HepG2 (cell line): ENCODE measurements at regions not wholly inside any gene's neighbourhood (a gene's known extent, or its start where the extent isn't known, plus 50 kb on each side); places are given as distances from the start of the nearest gene placed in this dataset.

Source experiments
- ATAC-seq: fragments of 200-7000 bp; cut with Tn5 transposase; 3 replicates; pipeline ENCODE4 v1.9.1; 2020; ENCODE audit warnings: mild to moderate bottlenecking, moderate library complexity
- BruUV-seq: library from RNA; stranded (reverse); fragments of 400-500 nt; replicated peaks from 2 replicates; lab custom pipeline; 2021; lab: Mats Ljungman, UMichigan
- CTCF ChIA-PET: fragments of 300-600 bp; formaldehyde crosslinking; extraction: SDS; loops from one replicate; lab custom pipeline; 2021; ENCODE audit warnings: low total read pairs, inconsistent platforms, low intra/inter-chr PET ratio; lab: Yijun Ruan, JAX
- POLR2A ChIA-PET: fragments of 350-600 bp; sonication (Branson Sonifier 250); formaldehyde crosslinking; loops from one replicate; lab custom pipeline; 2020; ENCODE audit warnings: antibody characterized with exemption, inconsistent platforms; lab: Yijun Ruan, JAX
- DNase-seq: peaks from one replicate; pipeline ENCODE4 v3.0.0-alpha.2; 2015; ENCODE audit warnings: low spot score
- FAIRE-seq: peaks from 3 replicates; lab custom pipeline; 2011; peaks lifted over from hg19 to GRCh38; lab: Jason Lieb, UNC
- H2AFZ ChIP-seq: one replicate; pipeline ENCODE4 v1.6.1; 2011; ENCODE audit warnings: low read length, inconsistent platforms
- H3K27ac ChIP-seq: fragments of 300-600 bp; 3 replicates; pipeline ENCODE4 v1.8.0; 2011; ENCODE audit warnings: mixed run types, mild to moderate bottlenecking, mixed read lengths, low read length, inconsistent platforms; ENCODE audit not compliant: insufficient read depth; ENCODE audit errors: extremely low read length
- H3K27me3 ChIP-seq, 2 experiments: fragments of 200-600 bp in 1 of 2; 2 replicates in 1 of 2; 3 replicates in 1 of 2; pipeline versions ENCODE4 v1.6.0 to v1.8.0; 2011; ENCODE audit warnings: low read length in 2 of 2, mild to moderate bottlenecking in 2 of 2, moderate library complexity in 2 of 2, inconsistent platforms in 1 of 2; ENCODE audit not compliant: insufficient read depth in 2 of 2, control insufficient read depth in 1 of 2
- H3K36me3 ChIP-seq, 2 experiments: fragments of 200-600 bp in 1 of 2; replicated peaks in 1 of 2; 2 replicates in 1 of 2; 3 replicates in 1 of 2; pipeline versions ENCODE4 v1.5.1 to v1.8.0; 2011; ENCODE audit warnings: low read length in 2 of 2, inconsistent platforms in 1 of 2; ENCODE audit not compliant: insufficient read depth in 2 of 2, control insufficient read depth in 1 of 2
- H3K4me1 ChIP-seq: 2 replicates; pipeline ENCODE4 v1.5.1; 2012; ENCODE audit warnings: low read length, inconsistent platforms; ENCODE audit not compliant: insufficient read depth
- H3K4me2 ChIP-seq: 2 replicates; pipeline ENCODE4 v1.6.0; 2011; ENCODE audit warnings: low read depth, low read length, inconsistent platforms
- H3K4me3 ChIP-seq, 3 experiments: fragments of 200-600 bp in 1 of 3; sonication (generic), shearing (Covaris generic) in 1 of 3; replicated peaks in 1 of 3; 2 replicates each; pipeline ENCODE4 v1.5.1; 2011 to 2016; ENCODE audit warnings: low read length in 3 of 3, inconsistent platforms in 2 of 3, low read depth in 2 of 3, mild to moderate bottlenecking in 2 of 3, control low read depth in 1 of 3, mixed read lengths in 1 of 3; ENCODE audit not compliant: insufficient read depth in 1 of 3
- H3K79me2 ChIP-seq: one replicate; pipeline ENCODE4 v1.6.1; 2011; ENCODE audit warnings: low read length, inconsistent platforms; ENCODE audit not compliant: insufficient read depth
- H3K9ac ChIP-seq: 2 replicates; pipeline ENCODE4 v1.6.0; 2011; ENCODE audit warnings: mild to moderate bottlenecking, low read depth, low read length, inconsistent platforms; ENCODE audit not compliant: insufficient read depth
- H3K9me3 ChIP-seq: 2 replicates; pipeline ENCODE4 v1.5.1; 2012; ENCODE audit warnings: mild to moderate bottlenecking, low read length
- H4K20me1 ChIP-seq: 2 replicates; pipeline ENCODE4 v1.6.0; 2011; ENCODE audit warnings: inconsistent platforms, mild to moderate bottlenecking, low read length, moderate library complexity; ENCODE audit not compliant: insufficient read depth
- BORCS8-MEF2B ChIP-seq: sonication (generic); formaldehyde crosslinking; IDR thresholded peaks from 2 replicates; pipeline ENCODE4 v1.8.0; 2022; ENCODE audit warnings: mild to moderate bottlenecking, missing genetic modification reagents
- CHD2 ChIP-seq: IDR thresholded peaks from 2 replicates; pipeline ENCODE4 v1.6.1; 2011; ENCODE audit warnings: low read depth, low read length, improper control_type of control experiment
- CTCF ChIP-seq: sonication (generic); formaldehyde crosslinking; IDR thresholded peaks from 2 replicates; pipeline ENCODE4 v1.5.0; 2020; ENCODE audit warnings: mild to moderate bottlenecking, missing genetic modification reagents, moderate library complexity
- EZH2 ChIP-seq: conservative IDR thresholded peaks from 2 replicates; pipeline ENCODE4 v1.6.1; 2012; ENCODE audit warnings: mild to moderate bottlenecking, low read depth, low read length, moderate library complexity
- FOSL2 ChIP-seq: sonication (generic); formaldehyde crosslinking; IDR thresholded peaks from 2 replicates; pipeline ENCODE4 v1.4.0; 2020; ENCODE audit warnings: missing genetic modification reagents
- GATAD1 ChIP-seq: IDR thresholded peaks from 2 replicates; pipeline ENCODE4 v1.6.1; 2016; ENCODE audit warnings: missing genetic modification reagents, missing compliant biosample characterization
- GMEB2 ChIP-seq: IDR thresholded peaks from 2 replicates; pipeline ENCODE4 v1.6.1; 2016; ENCODE audit warnings: missing biosample characterization, missing genetic modification reagents, low read depth
- NCOA1 ChIP-seq: sonication (generic); formaldehyde crosslinking; IDR thresholded peaks from 2 replicates; pipeline ENCODE4 v1.9.0; 2021; ENCODE audit warnings: missing genetic modification reagents
- STAG1 ChIP-seq: sonication (generic); formaldehyde crosslinking; IDR thresholded peaks from 2 replicates; pipeline ENCODE4 v1.4.0; 2020; ENCODE audit warnings: missing genetic modification reagents
- ZNF367 ChIP-seq: sonication (generic); formaldehyde crosslinking; IDR thresholded peaks from 2 replicates; pipeline ENCODE4 v1.4.0; 2020; ENCODE audit warnings: missing genetic modification reagents, borderline replicate concordance
- WGBS: methylation state at CpG from one replicate; pipeline ENCODE4 v1.1.6; 2017; ENCODE audit warnings: low lambda C conversion rate; 5-methylcytosine and 5-hydroxymethylcytosine counted together
- in situ Hi-C: cut with HindIII; loops from 2 replicates; pipeline ENCODE4 v1.10.0; 2017; ENCODE audit warnings: low pct_unique_long_range_greater_than_20kb; ENCODE audit not compliant: extremely low pct_ligation_motif_present
- intact Hi-C: fragments of 100-400 bp; cut with micrococcal nuclease; formaldehyde crosslinking; loops from one replicate; pipeline ENCODE4 v1.10.0; 2022; ENCODE audit not compliant: unreplicated experiment
- TF ChIP-seq, protein P1 (sequence below): sonication (generic); formaldehyde crosslinking; IDR thresholded peaks from 2 replicates; pipeline ENCODE4 v1.4.0; 2020; ENCODE audit warnings: missing genetic modification reagents

GRCh38 chr2:106638043-106638442, 150.9 kb downstream of the CD8B2 start:
- ATAC-seq (no peak), DNase-seq (no peak), FAIRE-seq (no peak)
- in situ Hi-C loops (loop anchor here (25.0 kb wide), 1 partner anchor 1524 kb away; no protein-coding TSS in a partner anchor), intact Hi-C loops (no loop called here)
- H3K4me2 ChIP-seq = no peak overlapping the region
- H2AFZ ChIP-seq = no peak overlapping the region
- no peaks in the 10 kb centered on the region for H3K9me3 ChIP-seq
- POLR2A ChIA-PET = no interaction called here
- CTCF ChIA-PET = interaction anchor here (0.9 to 1.2 kb wide), 2 partner anchors 230 to 1546 kb away, joined by 3 read pairs; no protein-coding TSS in a partner anchor
- H3K36me3 ChIP-seq = no peaks in the 10 kb centered on the region
- no peak for TF ChIP-seq BORCS8-MEF2B (CRISPR knock-in tag)
- TF ChIP-seq CHD2 = no peak
- TF ChIP-seq FOSL2 = no peak
- no peak for TF ChIP-seq NCOA1 (CRISPR knock-in tag)
- TF ChIP-seq STAG1 (CRISPR knock-in tag) = peak; percentile 55; the same call in 1 of the 2 replicates
- TF ChIP-seq CTCF (CRISPR knock-in tag) = peak; percentile 38
- H4K20me1 ChIP-seq = no peaks in the 10 kb centered on the region
- no peaks in the 10 kb centered on the region for H3K4me1 ChIP-seq
- no peak overlapping the region for H3K9ac ChIP-seq
- no peak overlapping the region for H3K4me3 ChIP-seq
- H3K27me3 ChIP-seq = peaks cover 0 to 13% of the 10 kb centered on the region in 2 experiments; a peak in 2 of 5 replicates
- H3K79me2 ChIP-seq = no peaks in the 10 kb centered on the region
- WGBS = 1% methylated on average over 1 of the region's 1 CpG
- no peak overlapping the region for H3K27ac ChIP-seq
- no TSS peak for BruUV-seq

- Histone ChIP-seq H3K4me3 (no peak overlapping the region), H3K27ac (no peak overlapping the region), H3K27me3 (peaks cover 0 to 13% of the 10 kb centered on the region in 2 experiments; a peak in 2 of 5 replicates), H3K36me3 (no peaks in the 10 kb centered on the region), H3K9ac (no peak overlapping the region), H3K4me2 (no peak overlapping the region), H4K20me1 (no peaks in the 10 kb centered on the region), H2AFZ (no peak overlapping the region), H3K79me2 (no peaks in the 10 kb centered on the region), H3K9me3 (no peaks in the 10 kb centered on the region), H3K4me1 (no peaks in the 10 kb centered on the region)
- no peak for FAIRE-seq
- in situ Hi-C loops = loop anchor here (25.0 kb wide), 1 partner anchor 1524 kb away; no protein-coding TSS in a partner anchor
- POLR2A ChIA-PET = no interaction called here
- CTCF ChIA-PET = interaction anchor here (0.9 to 1.2 kb wide), 2 partner anchors 229 to 1546 kb away, joined by 3 read pairs; no protein-coding TSS in a partner anchor
- no peak for ATAC-seq
- no peak for DNase-seq
- intact Hi-C loops = no loop called here
- no TSS peak for BruUV-seq
- TF ChIP-seq GMEB2 (no peak), ZNF367 (no peak), EZH2 (no peak), GATAD1 (CRISPR knock-in tag) (no peak)
- TF ChIP-seq, protein P1, sequence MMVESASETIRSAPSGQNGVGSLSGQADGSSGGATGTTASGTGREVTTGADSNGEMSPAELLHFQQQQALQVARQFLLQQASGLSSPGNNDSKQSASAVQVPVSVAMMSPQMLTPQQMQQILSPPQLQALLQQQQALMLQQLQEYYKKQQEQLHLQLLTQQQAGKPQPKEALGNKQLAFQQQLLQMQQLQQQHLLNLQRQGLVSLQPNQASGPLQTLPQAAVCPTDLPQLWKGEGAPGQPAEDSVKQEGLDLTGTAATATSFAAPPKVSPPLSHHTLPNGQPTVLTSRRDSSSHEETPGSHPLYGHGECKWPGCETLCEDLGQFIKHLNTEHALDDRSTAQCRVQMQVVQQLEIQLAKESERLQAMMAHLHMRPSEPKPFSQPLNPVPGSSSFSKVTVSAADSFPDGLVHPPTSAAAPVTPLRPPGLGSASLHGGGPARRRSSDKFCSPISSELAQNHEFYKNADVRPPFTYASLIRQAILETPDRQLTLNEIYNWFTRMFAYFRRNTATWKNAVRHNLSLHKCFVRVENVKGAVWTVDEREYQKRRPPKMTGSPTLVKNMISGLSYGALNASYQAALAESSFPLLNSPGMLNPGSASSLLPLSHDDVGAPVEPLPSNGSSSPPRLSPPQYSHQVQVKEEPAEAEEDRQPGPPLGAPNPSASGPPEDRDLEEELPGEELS (CRISPR knock-in tag) = no peak
Observed at GRCh38 chr2:106638580-106638979, 151.4 kb downstream of the CD8B2 start.
